Tibial artery (tissue), 4 donors: ENCODE measurements at regions not wholly inside any gene's neighbourhood (a gene's known extent, or its start where the extent isn't known, plus 50 kb on each side); places are given as distances from the start of the nearest gene placed in this dataset.
"Not testable (repeated sequence)": the region's sequence is repeated elsewhere in the genome, so short reads cannot be mapped to it uniquely, and the experiment has no call there.

ENCODE experiments used
- DNase-seq, 2 donors: peaks; one replicate each; pipeline ENCODE4 v3.0.0-alpha.2; 2019
- H3K27ac ChIP-seq, 2 donors: fragments of 200-600 bp; sonication (generic) in 1 of 2; 1 replicate in 1 of 2; 2 replicates in 1 of 2; pipeline ENCODE4 v1.5.1; 2018 to 2019; ENCODE audit warnings: mild to moderate bottlenecking in 1 of 2
- H3K27me3 ChIP-seq, 2 donors: fragments of 200-600 bp; sonication (generic) in 1 of 2; one replicate each; pipeline versions ENCODE4 v1.5.1 to v1.6.0; 2016 to 2019
- H3K36me3 ChIP-seq, 3 donors: fragments of 200-600 bp; sonication (generic) in 2 of 3; one replicate each; pipeline ENCODE4 v1.5.1; 2016 to 2019; ENCODE audit warnings: mild to moderate bottlenecking in 2 of 3
- H3K4me1 ChIP-seq, 4 donors: fragments of 200-600 bp; sonication (generic) in 2 of 4; 1 replicate in 3 of 4; 2 replicates in 1 of 4; pipeline ENCODE4 v1.5.1; 2016 to 2019
- H3K4me3 ChIP-seq, 2 donors: fragments of 200-600 bp; sonication (generic) in 1 of 2; 1 replicate in 1 of 2; 2 replicates in 1 of 2; pipeline ENCODE4 v1.5.1; 2018 to 2019; ENCODE audit warnings: mild to moderate bottlenecking in 2 of 2
- H3K9me3 ChIP-seq, 3 donors: fragments of 200-600 bp; sonication (generic) in 1 of 3; one replicate each; pipeline ENCODE4 v1.5.1; 2016 to 2019
- intact Hi-C: fragments of 100-400 bp; cut with DNase I; formaldehyde crosslinking; loops from one replicate; pipeline ENCODE4 v1.15.0; 2023; ENCODE audit warnings: low total_unique reads
- TF ChIP-seq, protein P1 (sequence below), 2 experiments: fragments of 200-600 bp in 1 of 2; fragments of 450-650 bp in 1 of 2; IDR thresholded peaks; one replicate each; pipeline ENCODE4 v1.5.1; 2017 to 2019; ENCODE audit warnings: antibody characterized with exemption in 2 of 2, mild to moderate bottlenecking in 1 of 2, moderate library complexity in 1 of 2

- Histone ChIP-seq H3K27ac (no peak overlapping the region), H3K27me3 (peaks cover 0 to 12% of the 10 kb centered on the region in 2 donors), H3K4me3 (no peak overlapping the region), H3K9me3 (no peaks in the 10 kb centered on the region), H3K36me3 (no peaks in the 10 kb centered on the region), H3K4me1 (no peaks in the 10 kb centered on the region)
- intact Hi-C loops, result no loop called here
- no peak for DNase-seq
- TF ChIP-seq, protein P1, sequence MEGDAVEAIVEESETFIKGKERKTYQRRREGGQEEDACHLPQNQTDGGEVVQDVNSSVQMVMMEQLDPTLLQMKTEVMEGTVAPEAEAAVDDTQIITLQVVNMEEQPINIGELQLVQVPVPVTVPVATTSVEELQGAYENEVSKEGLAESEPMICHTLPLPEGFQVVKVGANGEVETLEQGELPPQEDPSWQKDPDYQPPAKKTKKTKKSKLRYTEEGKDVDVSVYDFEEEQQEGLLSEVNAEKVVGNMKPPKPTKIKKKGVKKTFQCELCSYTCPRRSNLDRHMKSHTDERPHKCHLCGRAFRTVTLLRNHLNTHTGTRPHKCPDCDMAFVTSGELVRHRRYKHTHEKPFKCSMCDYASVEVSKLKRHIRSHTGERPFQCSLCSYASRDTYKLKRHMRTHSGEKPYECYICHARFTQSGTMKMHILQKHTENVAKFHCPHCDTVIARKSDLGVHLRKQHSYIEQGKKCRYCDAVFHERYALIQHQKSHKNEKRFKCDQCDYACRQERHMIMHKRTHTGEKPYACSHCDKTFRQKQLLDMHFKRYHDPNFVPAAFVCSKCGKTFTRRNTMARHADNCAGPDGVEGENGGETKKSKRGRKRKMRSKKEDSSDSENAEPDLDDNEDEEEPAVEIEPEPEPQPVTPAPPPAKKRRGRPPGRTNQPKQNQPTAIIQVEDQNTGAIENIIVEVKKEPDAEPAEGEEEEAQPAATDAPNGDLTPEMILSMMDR (IDR thresholded peaks at IDR 0.05), result no peak
These were observed 137.3 kb upstream of the PITX1 start for GRCh38 chr5:135171336-135171735.

DNA sequence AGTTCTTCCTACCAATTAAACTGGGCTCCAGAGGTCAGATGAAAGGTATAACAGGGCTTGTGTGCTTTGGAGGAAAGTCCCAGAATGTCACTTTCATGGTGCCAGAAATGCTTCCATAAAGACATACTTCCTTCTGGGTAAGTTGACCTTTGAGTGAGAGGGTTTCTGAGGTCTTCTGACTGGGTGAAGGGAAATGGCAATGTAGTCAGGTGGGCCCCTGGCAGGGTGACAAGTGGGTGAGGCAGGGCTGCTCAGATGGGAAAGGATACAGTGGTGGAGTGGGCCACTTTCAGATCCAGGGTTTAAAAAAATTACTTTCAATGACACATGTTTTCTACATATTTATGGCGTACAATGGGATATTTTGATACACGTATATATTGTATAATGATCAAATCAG lies 136.5 kb upstream of the PITX1 start:
- H3K4me3 ChIP-seq, result no peak overlapping the region
- H3K9me3 ChIP-seq, result no peaks in the 10 kb centered on the region
- no peak for DNase-seq
- H3K4me1 ChIP-seq, result no peaks in the 10 kb centered on the region
- peaks cover 0 to 12% of the 10 kb centered on the region in 2 donors for H3K27me3 ChIP-seq
- no peaks in the 10 kb centered on the region for H3K36me3 ChIP-seq
- TF ChIP-seq, protein P1 (IDR thresholded peaks at IDR 0.05), result no peak
- H3K27ac ChIP-seq, result no peak overlapping the region
- intact Hi-C loops, result no loop called here

DNA sequence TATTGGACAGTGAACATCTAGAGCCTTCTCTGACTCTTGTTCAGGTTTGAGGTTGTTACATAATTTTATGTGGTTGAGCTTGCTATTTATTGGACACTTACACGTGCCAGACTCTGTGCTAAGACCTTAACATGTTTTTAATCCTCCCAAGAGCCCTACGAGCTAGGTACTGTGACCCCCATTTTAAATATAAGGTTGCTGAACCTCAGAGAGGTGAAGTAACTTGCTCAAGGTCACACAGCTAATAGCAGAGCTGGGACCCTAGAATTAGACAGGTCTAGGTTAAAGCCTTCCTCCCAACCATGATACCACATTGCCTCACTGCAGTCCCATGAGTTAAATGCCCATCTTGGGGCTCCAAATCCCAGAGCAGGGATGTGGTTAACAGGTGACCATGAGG lies 135.7 kb upstream of the PITX1 start:
- Histone ChIP-seq H3K36me3 (no peaks in the 10 kb centered on the region), H3K27ac (no peak overlapping the region), H3K4me3 (no peak overlapping the region), H3K9me3 (no peaks in the 10 kb centered on the region), H3K4me1 (no peaks in the 10 kb centered on the region), H3K27me3 (peaks cover 0 to 12% of the 10 kb centered on the region in 2 donors)
- intact Hi-C loops, result no loop called here
- TF ChIP-seq, protein P1 (IDR thresholded peaks at IDR 0.05), result no peak
- DNase-seq, result no peak

DNA sequence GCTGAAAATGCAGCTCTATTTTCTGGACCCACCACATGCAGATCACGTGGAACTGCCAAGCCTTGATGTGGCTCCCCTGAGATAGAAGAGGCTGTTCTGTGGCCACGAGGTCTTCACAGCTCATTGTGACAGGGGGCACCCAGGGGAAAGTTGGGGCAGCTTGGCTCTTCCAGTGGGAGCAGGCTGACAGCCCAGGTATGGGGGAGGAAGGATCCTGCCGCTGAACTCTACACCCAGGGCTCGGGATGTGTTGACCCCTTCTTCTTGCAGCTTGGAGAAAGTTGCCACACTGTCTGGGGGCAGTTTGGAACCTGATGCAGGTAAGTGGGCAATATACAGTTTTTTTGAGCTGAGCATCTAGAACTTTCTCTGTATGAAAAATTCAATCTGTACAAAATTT lies 133.6 kb upstream of the PITX1 start:
- no peaks in the 10 kb centered on the region for H3K4me1 ChIP-seq
- H3K4me3 ChIP-seq, result no peak overlapping the region
- TF ChIP-seq, protein P1 (IDR thresholded peaks at IDR 0.05), result no peak
- DNase-seq, result no peak
- H3K27me3 ChIP-seq, result peaks cover 0 to 12% of the 10 kb centered on the region in 2 donors
- no peak overlapping the region for H3K27ac ChIP-seq
- H3K36me3 ChIP-seq, result no peaks in the 10 kb centered on the region
- intact Hi-C loops, result no loop called here
- H3K9me3 ChIP-seq, result no peaks in the 10 kb centered on the region

GRCh38 chr5:135164873-135165614 lies 131.0 kb upstream of the PITX1 start:
- intact Hi-C loops, result not testable (repeated sequence)

DNA sequence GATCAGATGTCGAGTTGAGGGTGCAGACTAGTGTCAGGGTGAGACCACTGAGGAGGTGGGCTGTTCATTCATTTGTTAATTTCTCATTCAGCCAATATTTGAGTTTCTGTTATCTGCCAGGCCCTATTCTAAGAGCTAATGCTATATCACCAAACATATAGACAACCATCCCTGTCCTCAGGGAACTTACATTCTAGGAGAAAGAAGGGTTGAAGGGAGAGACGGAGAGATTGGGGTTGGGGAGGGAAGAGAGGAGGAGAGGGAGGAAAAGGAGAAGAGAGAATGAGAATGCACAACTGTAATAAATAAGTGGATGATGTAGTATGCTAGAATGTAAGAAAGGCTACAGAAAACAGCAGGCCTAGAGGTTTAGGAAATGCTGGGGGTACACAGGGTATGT lies 129.9 kb upstream of the PITX1 start:
- H3K27ac ChIP-seq, result no peak overlapping the region
- H3K4me3 ChIP-seq, result no peak overlapping the region
- intact Hi-C loops, result no loop called here
- TF ChIP-seq, protein P1 (IDR thresholded peaks at IDR 0.05), result no peak
- H3K36me3 ChIP-seq, result no peaks in the 10 kb centered on the region
- peaks cover 0 to 8% of the 10 kb centered on the region in 2 donors for H3K27me3 ChIP-seq
- H3K9me3 ChIP-seq, result peaks cover 0 to 11% (median 3%) of the 10 kb centered on the region in 3 donors
- H3K4me1 ChIP-seq, result no peaks in the 10 kb centered on the region
- DNase-seq, result no peak

More at GRCh38 chr5:135164873-135165614, 131.0 kb upstream of the PITX1 start:
- DNase-seq, H3K27me3 ChIP-seq, H3K4me3 ChIP-seq, H3K4me1 ChIP-seq, H3K36me3 ChIP-seq, H3K9me3 ChIP-seq, H3K27ac ChIP-seq: not testable (repeated sequence)
